Duodenal mucosa (tissue), 2 donors: ENCODE measurements at regions not wholly inside any gene's neighbourhood (a gene's known extent, or its start where the extent isn't known, plus 50 kb on each side); places are given as distances from the start of the nearest gene placed in this dataset.

Experiments used
- H3K27ac ChIP-seq: one replicate; pipeline ENCODE4 v1.7.0; 2013; ENCODE audit warnings: low read depth, low read length
- H3K27me3 ChIP-seq, 2 donors: one replicate each; pipeline ENCODE4 v1.7.0; 2013; ENCODE audit warnings: low read length in 2 of 2, control low read depth in 1 of 2; ENCODE audit not compliant: insufficient read depth in 2 of 2, control insufficient read depth in 1 of 2
- H3K36me3 ChIP-seq, 2 donors: one replicate each; pipeline ENCODE4 v1.7.0; 2013; ENCODE audit warnings: low read length in 2 of 2, control low read depth in 1 of 2; ENCODE audit not compliant: insufficient read depth in 2 of 2, control insufficient read depth in 1 of 2
- H3K4me1 ChIP-seq, 2 donors: one replicate each; pipeline ENCODE4 v1.7.0; 2013; ENCODE audit warnings: low read length in 2 of 2, control low read depth in 1 of 2; ENCODE audit not compliant: insufficient read depth in 2 of 2, control insufficient read depth in 1 of 2
- H3K4me3 ChIP-seq, 2 donors: one replicate each; pipeline ENCODE4 v1.7.0; 2013; ENCODE audit warnings: low read length in 2 of 2, low read depth in 1 of 2
- H3K9ac ChIP-seq, 2 donors: one replicate each; pipeline ENCODE4 v1.7.0; 2013; ENCODE audit warnings: low read length in 2 of 2, low read depth in 1 of 2
- H3K9me3 ChIP-seq, 2 donors: one replicate each; pipeline ENCODE4 v1.7.0; 2013; ENCODE audit warnings: low read length in 2 of 2, control low read depth in 1 of 2; ENCODE audit not compliant: control insufficient read depth in 1 of 2

- Histone ChIP-seq H3K9me3 (no peaks in the 10 kb centered on the region), H3K9ac (no peak overlapping the region), H3K4me3 (no peak overlapping the region), H3K27ac (no peak overlapping the region), H3K27me3 (no peaks in the 10 kb centered on the region), H3K4me1 (peaks cover 0 to 8% of the 10 kb centered on the region in 2 donors), H3K36me3 (no peaks in the 10 kb centered on the region)
Measured at GRCh38 chr22:27682437-27682836, 119.1 kb downstream of the MN1 start.

DNA sequence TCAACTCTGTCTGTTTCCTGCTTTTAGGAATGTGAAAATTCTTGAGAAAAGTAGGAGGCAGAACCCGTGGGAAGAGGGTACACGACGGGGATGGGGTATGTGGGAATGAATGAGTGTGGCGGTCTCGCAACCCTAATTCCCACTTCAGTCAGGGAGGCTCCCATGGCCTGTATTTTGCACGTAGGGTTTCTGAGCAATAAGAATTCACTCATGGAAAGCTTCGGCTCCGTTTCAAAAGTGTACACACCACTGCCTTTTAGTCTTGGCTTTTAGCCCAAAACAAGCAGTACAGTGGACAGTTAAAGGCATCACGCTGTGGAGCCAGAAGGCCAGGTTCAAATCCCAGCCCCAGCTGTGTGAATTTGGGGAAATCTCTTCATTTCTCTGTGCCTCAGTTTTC is 116.7 kb downstream of the MN1 start:
- Histone ChIP-seq H3K9me3 (no peaks in the 10 kb centered on the region), H3K4me3 (no peak overlapping the region), H3K9ac (no peak overlapping the region), H3K36me3 (no peaks in the 10 kb centered on the region), H3K4me1 (peaks cover 0 to 8% of the 10 kb centered on the region in 2 donors), H3K27ac (no peak overlapping the region), H3K27me3 (no peaks in the 10 kb centered on the region)

- Histone ChIP-seq H3K4me3 (no peak overlapping the region), H3K9ac (no peak overlapping the region), H3K9me3 (no peaks in the 10 kb centered on the region), H3K4me1 (peaks cover 0 to 8% of the 10 kb centered on the region in 2 donors), H3K36me3 (no peaks in the 10 kb centered on the region), H3K27ac (no peak overlapping the region), H3K27me3 (no peaks in the 10 kb centered on the region)
Measured at GRCh38 chr22:27685515-27685914, 116.0 kb downstream of the MN1 start.

DNA sequence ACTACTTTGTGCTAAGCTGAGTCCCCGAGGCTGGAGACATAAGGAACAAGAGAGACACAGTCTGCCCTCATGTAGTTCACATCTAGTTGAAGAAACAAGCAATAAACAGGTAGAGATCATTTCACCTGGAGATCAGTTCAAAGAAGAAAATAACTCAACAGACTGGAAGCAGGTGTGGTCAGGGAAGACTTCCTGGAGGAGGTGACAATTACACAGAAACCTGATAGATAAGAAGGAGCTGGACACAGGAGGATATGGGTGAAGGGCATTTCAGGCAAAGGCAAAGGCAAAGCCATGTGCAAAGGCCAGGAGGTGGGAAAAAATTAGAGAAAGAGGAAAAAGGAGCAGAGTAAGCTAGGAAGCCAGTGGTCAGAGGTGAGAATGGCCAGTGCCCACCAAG is 115.6 kb downstream of the MN1 start:
- H3K27ac ChIP-seq = no peak overlapping the region
- H3K36me3 ChIP-seq = no peaks in the 10 kb centered on the region
- no peak overlapping the region for H3K9ac ChIP-seq
- H3K9me3 ChIP-seq = no peaks in the 10 kb centered on the region
- H3K27me3 ChIP-seq = no peaks in the 10 kb centered on the region
- H3K4me1 ChIP-seq = peaks cover 0 to 8% of the 10 kb centered on the region in 2 donors
- no peak overlapping the region for H3K4me3 ChIP-seq

DNA sequence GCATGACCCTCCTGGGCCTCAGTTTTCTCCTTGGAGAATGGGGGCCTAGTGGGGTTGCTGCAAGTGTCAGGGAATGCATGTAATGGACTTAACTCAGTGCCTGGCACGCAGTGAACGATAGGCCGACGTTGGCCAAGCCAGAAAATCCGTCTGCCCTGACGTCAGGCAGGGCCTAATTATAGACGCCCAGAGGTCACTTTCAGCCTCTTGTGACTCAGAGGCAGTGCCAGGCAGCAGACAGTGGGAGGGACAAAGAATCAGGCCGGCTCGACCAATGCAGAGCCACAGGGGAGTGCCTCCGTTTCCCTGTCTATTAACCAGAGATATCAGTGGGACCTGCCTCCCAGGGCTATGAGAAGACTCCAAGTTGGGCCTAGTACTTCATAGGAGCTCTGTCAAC is 115.0 kb downstream of the MN1 start:
- H3K27ac ChIP-seq = no peak overlapping the region
- no peaks in the 10 kb centered on the region for H3K36me3 ChIP-seq
- no peaks in the 10 kb centered on the region for H3K27me3 ChIP-seq
- no peaks in the 10 kb centered on the region for H3K9me3 ChIP-seq
- no peak overlapping the region for H3K4me3 ChIP-seq
- no peak overlapping the region for H3K9ac ChIP-seq
- H3K4me1 ChIP-seq = peaks cover 0 to 8% of the 10 kb centered on the region in 2 donors

DNA sequence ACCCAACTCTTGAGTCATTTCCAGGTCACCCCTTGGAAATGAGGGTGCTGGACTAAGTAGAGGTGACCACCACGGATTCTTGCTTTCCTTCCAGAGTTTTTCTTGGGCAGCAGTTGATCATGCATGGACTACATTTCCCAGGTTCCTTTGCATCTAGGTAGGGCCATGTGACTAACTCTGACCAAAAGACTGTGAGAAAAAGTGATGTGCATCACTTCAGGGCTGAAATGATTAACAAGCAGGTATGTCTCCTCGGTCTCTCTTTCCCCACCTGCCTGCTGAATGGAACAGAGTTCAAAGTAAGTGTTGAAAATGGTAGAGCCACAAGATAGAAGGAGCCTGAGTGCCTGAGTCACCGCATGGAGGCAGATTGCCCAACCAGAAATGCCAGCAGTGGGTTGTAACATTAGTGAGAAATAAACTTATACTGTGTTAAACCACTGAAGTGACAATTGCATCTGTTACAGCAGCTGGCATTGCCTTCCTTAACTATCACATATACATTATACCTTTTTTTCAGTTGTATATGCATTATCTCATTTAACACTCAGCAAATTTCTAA is 113.5 kb downstream of the MN1 start:
- Histone ChIP-seq H3K27ac (no peak overlapping the region), H3K9ac (no peak overlapping the region), H3K27me3 (no peaks in the 10 kb centered on the region), H3K4me3 (no peak overlapping the region), H3K4me1 (peaks cover 0 to 8% of the 10 kb centered on the region in 2 donors), H3K9me3 (no peaks in the 10 kb centered on the region), H3K36me3 (no peaks in the 10 kb centered on the region)

GRCh38 chr22:27689664-27690063 is 111.9 kb downstream of the MN1 start:
- no peak overlapping the region for H3K4me3 ChIP-seq
- H3K27ac ChIP-seq = no peak overlapping the region
- H3K9me3 ChIP-seq = no peaks in the 10 kb centered on the region
- H3K27me3 ChIP-seq = no peaks in the 10 kb centered on the region
- H3K36me3 ChIP-seq = no peaks in the 10 kb centered on the region
- H3K4me1 ChIP-seq = peaks cover 0 to 8% of the 10 kb centered on the region in 2 donors
- H3K9ac ChIP-seq = no peak overlapping the region

- no peaks in the 10 kb centered on the region for H3K27me3 ChIP-seq
- peaks cover 0 to 8% of the 10 kb centered on the region in 2 donors for H3K4me1 ChIP-seq
- no peak overlapping the region for H3K9ac ChIP-seq
- no peak overlapping the region for H3K4me3 ChIP-seq
- no peak overlapping the region for H3K27ac ChIP-seq
- H3K9me3 ChIP-seq = no peaks in the 10 kb centered on the region
- H3K36me3 ChIP-seq = no peaks in the 10 kb centered on the region
Measured at GRCh38 chr22:27690599-27690998, 111.0 kb downstream of the MN1 start.

DNA sequence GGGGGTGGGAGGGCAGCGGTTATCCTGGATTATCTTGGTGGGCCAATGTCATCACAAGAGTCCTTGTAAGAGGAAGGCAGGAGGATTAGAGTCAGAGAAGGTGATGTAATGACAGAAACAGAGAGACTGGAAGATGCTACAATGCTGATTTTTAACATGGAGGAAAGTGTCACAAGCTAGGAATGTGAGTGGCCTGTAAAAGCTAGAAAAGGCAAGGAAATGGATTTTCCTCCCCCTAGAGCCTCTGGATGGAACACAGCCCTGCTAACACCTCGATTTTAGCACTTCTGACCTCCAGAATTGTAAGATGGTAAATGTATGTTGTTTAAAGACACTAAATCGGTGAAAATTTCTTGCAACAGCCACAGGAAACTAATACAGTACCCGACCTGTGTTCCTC is 109.3 kb downstream of the MN1 start:
- Histone ChIP-seq H3K9me3 (peaks cover 0 to 2% of the 10 kb centered on the region in 2 donors), H3K4me3 (no peak overlapping the region), H3K9ac (no peak overlapping the region), H3K27me3 (no peaks in the 10 kb centered on the region), H3K36me3 (no peaks in the 10 kb centered on the region), H3K4me1 (no peaks in the 10 kb centered on the region), H3K27ac (no peak overlapping the region)

DNA sequence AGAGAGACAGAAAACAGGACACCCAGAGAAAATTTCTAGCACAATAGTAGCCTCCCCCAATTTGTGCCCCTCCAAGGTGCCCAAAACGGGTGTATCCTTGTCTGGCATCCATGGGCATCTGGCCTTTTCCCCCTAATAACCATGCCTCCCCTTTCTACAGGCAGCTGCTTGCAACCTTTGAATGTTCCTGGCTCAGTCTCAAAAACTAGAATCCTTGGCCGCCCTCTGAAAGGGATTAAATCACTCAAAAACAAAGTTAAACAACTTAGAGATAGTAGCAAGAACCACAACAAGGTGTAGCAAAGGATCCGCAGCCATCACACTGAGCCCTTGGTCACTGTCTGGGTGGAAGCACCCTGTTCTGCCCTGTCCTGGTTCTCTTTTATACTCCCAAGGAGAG is 105.6 kb downstream of the MN1 start:
- Histone ChIP-seq H3K27ac (no peak overlapping the region), H3K4me1 (no peaks in the 10 kb centered on the region)

DNA sequence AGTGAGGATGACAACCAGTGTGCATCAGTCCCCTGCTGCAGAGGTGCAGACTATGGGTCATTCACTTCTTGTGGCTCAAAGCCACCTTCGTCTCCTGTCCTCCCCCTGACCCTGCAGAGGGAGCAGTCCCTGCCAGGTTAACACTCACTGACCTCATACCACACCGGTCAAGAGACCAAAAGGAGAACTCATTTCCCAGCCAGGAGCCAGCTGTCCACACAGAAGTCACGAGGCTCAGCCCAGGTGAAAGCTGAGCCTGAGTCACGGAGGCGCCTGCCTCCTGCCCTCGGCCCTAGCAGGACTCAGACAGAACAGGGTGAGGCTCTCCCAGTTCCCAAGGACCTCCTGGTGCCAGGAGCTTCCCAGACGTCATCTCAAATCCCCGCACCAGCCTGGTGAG is 103.7 kb downstream of the MN1 start:
- Histone ChIP-seq H3K27ac (no peak overlapping the region), H3K9me3 (peaks cover 4 to 11% of the 10 kb centered on the region in 2 donors), H3K27me3 (no peaks in the 10 kb centered on the region), H3K4me1 (no peaks in the 10 kb centered on the region), H3K4me3 (no peak overlapping the region), H3K9ac (no peak overlapping the region), H3K36me3 (no peaks in the 10 kb centered on the region)

More for the DNA sequence above, 105.6 kb downstream of the MN1 start:
- Histone ChIP-seq H3K36me3 (no peaks in the 10 kb centered on the region), H3K9me3 (peaks cover 0 to 5% of the 10 kb centered on the region in 2 donors), H3K27me3 (no peaks in the 10 kb centered on the region), H3K9ac (no peak overlapping the region), H3K4me3 (no peak overlapping the region)
